ENCODE measurements at regions not wholly inside any gene's neighbourhood (a gene's known extent, or its start where the extent isn't known, plus 50 kb on each side); places are given as distances from the start of the nearest gene placed in this dataset.
"Not testable (repeated sequence)": the region's sequence is repeated elsewhere in the genome, so short reads cannot be mapped to it uniquely, and the experiment has no call there.

GRCh38 chr7:20519645-20520044 is 95.8 kb upstream of the ABCB5 start:
- DNase-seq (ENCODE audit: low read depth in 3 of 3, low spot score in 2 of 3), result no peak

DNA sequence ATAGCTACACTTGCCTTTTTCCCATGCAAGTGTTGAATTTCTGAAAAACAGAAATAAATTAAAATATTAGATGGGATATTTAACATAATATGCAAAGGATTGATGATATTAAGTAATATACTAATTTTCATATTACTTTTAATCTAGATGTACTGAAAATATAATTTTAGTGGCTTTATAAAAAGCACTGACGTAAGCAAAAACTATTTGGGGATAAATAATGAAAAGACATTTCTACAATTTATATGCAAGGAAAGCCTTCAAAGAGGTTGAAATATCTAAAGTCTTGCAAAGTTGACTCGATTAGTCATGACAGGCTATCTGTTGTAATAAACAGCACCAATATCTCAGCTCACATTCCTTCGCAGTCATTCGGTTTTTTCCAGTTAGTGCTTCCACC is 94.9 kb upstream of the ABCB5 start:
- no peak for DNase-seq (ENCODE audit: low read depth in 3 of 3, low spot score in 2 of 3)

GRCh38 chr7:20521243-20521642 is 94.2 kb upstream of the ABCB5 start:
- DNase-seq (ENCODE audit: low read depth in 3 of 3, low spot score in 2 of 3), result no peak

DNA sequence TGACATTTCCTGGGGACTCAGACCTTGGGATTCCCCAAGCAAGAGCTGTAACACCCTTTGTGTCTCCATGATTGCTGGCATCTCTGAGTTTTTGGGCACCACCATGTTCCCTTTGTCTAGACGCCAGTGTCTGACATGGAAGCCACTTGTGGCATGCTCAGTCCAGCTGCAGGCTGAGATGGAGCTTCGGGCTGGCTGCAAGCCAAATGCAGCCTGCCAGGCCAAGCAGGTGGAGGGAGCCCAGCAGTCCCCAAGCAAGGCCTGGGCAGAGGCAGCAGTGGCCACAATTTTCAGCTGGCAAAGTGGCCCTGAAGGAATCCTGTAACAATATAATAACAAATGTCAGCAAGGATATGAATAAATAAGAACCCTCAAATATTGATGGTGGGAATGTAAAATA is 86.2 kb upstream of the ABCB5 start:
- DNase-seq (ENCODE audit: low read depth in 3 of 3, low spot score in 2 of 3), result no peak

- DNase-seq (ENCODE audit: low read depth in 3 of 3, low spot score in 2 of 3), result no peak
These were observed 82.6 kb upstream of the ABCB5 start for GRCh38 chr7:20532890-20533289.

DNA sequence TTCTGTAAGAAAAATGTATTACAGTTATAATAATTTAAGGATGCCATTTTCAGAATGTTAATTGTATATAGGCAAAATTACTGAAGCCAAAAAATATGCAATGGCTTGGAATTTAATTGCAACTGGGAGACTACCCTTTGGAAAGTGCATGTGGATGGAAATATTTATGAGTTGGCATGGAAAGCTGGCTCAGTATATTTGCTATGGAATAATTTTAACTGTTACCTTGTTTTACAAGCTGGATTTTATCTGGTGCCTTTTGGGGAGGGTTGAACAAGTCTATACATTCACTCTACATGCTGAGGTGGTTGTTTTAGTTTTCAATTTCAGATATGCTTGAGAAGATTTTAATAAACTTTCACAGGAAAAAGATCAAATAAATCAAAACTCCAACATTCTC is 80.9 kb upstream of the ABCB5 start:
- DNase-seq (ENCODE audit: low read depth in 3 of 3, low spot score in 2 of 3), result no peak

DNA sequence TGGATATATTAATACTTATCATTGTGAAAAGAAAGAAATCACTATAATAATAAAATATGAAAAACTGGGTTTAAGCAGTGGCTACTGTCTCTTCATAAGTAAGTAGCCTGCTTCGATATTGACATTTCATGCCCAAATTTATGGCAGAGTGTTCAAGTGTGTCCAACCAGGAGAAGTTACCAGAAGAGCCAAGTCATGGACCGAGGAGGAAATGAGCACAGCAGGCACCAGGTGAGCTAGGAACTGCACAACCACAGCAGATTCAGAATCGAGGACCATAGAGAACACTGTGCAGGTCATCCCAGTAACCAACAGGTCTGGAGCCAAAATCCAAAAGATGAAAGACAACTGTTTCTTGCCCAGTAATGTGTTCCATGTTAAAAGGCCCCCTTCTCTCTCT is 79.9 kb upstream of the ABCB5 start:
- DNase-seq (ENCODE audit: low read depth in 3 of 3, low spot score in 2 of 3), result no peak

DNA sequence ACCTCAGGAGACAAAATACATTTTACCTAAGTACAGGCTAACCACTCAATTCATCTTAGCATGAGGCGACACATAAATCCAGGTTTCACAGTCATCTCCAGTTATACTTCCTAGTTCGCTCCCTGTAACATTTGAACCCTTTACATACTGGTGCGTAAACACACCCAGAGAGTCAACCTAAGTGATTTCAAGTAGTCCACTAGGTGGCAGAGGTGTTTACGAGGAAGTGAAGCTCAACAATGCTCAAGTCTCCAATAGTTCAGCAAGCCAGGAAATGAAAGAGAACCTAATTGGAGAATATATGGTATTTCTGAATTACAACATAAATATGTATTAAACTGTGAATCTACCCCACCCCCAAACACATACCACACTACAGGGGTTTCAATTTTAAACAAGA is 76.3 kb upstream of the ABCB5 start:
- DNase-seq (ENCODE audit: low read depth in 3 of 3, low spot score in 2 of 3), result no peak

DNA sequence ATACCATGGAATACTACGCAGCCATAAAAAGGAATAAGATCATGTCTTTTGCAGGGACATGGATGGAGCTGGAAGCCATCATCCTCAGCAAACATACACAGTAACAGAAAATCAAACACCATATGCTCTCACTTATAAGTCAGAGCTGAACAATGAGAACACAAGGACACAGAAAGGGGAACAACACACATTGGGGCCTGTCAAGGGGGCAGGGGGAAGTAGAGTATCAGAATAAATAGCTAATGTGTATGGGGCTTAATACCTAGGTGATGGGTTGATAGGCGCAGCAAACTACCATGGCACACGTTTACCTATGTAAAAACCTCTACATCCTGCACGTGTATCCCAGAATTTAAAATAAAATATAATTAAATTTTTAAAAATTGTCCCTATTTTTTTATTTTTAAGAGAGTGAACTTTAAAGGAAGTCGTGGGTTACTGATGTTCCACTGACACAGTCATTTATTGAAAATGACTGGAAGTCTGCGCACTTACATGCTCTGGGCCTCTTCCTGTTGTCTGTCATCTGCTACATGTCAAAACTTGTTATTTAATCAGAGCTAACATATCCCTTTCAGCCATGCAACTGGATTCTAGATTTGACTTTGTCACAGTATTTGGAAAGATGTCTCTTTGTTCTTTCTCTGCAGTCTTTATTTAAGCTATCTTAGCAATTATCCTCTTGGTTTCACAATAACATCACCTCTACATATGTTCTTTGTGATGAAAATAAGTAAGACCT is 73.7 kb upstream of the ABCB5 start:
- DNase-seq (ENCODE audit: low read depth in 3 of 3, low spot score in 2 of 3), result no peak

- no peak for DNase-seq (ENCODE audit: low read depth in 3 of 3, low spot score in 2 of 3)
These were observed 72.9 kb upstream of the ABCB5 start for GRCh38 chr7:20542594-20542993.

DNA sequence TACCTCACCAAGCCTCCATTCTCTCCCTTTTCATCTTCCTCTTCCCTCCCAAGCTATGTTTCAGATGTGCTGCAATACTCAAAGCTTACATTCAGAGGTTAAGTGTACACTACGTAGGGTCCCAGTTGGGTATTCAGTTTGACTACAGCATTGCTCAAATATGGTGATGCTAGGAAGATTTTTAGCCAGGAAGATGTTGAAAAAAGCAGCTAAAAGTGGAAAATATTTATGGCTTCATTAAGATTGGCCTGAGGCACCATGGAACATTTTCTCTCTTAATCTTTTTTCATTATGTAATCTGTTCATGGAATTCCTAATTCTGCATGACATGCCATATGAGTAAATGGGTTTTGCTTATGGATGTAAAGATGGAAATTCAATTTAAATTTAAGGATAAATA is 72.0 kb upstream of the ABCB5 start:
- DNase-seq (ENCODE audit: low read depth in 3 of 3, low spot score in 2 of 3), result no peak

DNA sequence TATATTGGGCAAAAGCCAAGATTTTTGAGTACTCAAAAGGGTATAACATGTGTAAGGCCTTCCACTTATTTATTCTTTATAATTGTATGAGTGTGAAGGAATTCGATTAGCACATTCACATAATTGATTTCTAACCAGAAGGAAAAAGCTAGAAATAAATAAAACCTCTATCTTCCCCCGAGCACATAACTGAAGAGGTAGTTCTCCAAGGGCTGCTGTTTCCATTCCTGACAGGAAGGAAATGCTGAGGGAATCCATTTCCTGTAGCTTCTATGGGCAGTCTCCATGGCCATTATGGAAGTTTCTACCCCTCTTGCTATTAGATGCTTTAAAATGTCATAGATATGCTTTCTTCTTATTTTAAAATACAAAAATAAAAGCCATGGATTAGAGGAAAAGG is 70.5 kb upstream of the ABCB5 start:
- no peak for DNase-seq (ENCODE audit: low read depth in 3 of 3, low spot score in 2 of 3)

GRCh38 chr7:20546958-20547357 is 68.5 kb upstream of the ABCB5 start:
- DNase-seq (ENCODE audit: low read depth in 3 of 3, low spot score in 2 of 3), result not testable (repeated sequence)

DNA sequence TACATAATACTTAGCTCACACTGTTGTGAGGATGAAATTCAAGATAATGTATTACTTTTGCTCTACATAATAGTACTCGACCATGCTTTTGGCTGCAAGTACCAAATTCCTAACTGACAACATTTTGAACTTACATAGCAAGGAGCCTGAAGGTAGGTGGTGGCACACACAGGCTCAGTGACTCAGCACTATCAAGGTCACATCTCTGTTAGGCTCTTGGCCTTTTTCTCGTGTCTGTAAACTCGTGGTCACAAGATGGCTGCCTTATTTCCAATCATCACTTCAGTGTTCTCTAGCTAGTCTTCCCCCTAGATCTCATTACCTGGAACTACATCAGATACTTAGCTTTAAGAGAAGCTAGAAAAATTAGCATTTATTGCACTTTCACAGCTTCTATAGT is 61.4 kb upstream of the ABCB5 start:
- no peak for DNase-seq (ENCODE audit: low read depth in 3 of 3, low spot score in 2 of 3)

DNA sequence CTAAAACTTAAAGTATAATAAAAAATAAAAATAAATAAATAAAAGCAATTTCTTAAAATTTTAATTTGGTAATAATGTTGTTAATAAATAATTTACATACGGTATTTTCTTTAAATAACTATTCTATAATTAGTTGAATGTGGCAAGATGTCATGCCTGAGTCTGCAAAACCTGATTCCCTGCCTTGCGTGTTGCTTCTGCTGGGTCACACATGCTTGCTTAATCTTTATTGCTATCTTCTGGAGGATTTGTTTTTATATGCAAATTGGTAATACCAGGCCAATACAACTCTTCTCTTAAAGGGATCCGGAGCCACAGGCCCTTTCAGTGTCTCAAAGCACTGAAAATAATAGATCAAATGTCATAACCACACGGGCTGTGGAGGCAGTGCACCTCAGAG is 59.4 kb upstream of the ABCB5 start:
- DNase-seq (ENCODE audit: low read depth in 3 of 3, low spot score in 2 of 3), result no peak

- DNase-seq (ENCODE audit: low read depth in 3 of 3, low spot score in 2 of 3), result no peak
These were observed 58.4 kb upstream of the ABCB5 start for GRCh38 chr7:20557116-20557515.

GRCh38 chr7:20558963-20559716 is 56.3 kb upstream of the ABCB5 start:
- no peak for DNase-seq (ENCODE audit: low read depth in 3 of 3, low spot score in 2 of 3)

DNA sequence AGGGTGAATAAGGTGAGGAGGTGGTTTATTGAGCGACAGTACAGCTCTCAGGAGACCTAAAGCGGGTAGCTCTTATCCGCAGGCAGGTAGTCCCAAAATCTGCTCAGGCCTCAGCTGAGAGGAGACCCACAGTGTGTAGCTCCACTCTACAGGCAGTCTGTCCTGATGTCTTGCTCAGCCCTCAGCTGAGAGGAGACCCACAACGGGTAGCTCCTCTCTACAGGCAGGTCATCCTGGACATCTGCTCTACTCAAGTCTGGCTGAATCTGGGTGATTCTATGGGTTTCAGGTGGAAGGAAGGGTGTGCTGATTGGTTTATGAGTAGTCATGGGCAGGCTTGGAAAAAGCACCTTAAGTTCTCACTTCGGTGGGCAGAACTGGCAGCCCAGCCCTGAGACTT is 55.6 kb upstream of the ABCB5 start:
- DNase-seq (ENCODE audit: low read depth in 3 of 3, low spot score in 2 of 3), result no peak

- no peak for DNase-seq (ENCODE audit: low read depth in 3 of 3, low spot score in 2 of 3)
These were observed 54.9 kb upstream of the ABCB5 start for GRCh38 chr7:20560325-20561180.

DNA sequence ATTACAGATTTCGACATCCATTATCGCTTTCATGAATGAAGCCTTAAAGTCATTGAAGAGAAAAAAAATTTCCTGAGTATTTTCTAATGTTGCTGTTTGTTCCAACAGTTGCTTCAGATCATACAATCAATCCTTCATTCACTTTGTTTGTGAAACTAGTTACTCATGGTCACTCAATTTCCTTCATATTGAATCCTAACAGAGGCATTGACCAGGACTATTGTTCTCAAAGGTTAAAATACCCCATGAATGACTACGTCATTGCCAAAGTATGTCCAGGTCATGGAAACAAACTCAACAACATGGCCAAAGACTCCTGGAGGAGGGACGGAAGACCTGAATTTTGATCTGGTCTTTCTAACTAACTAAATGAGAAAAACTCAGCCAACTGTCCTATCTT is 54.0 kb upstream of the ABCB5 start:
- no peak for DNase-seq (ENCODE audit: low read depth in 3 of 3, low spot score in 2 of 3)

- DNase-seq (ENCODE audit: low read depth in 3 of 3, low spot score in 2 of 3), result no peak
These were observed 53.6 kb upstream of the ABCB5 start for GRCh38 chr7:20561908-20562307.

- no peak for DNase-seq (ENCODE audit: low read depth in 3 of 3, low spot score in 2 of 3)
These were observed 53.0 kb upstream of the ABCB5 start for GRCh38 chr7:20562461-20562860.

Data from right renal cortex interstitium (tissue), 3 donors.